ENCODE measurements at regions not wholly inside any gene's neighbourhood (a gene's known extent, or its start where the extent isn't known, plus 50 kb on each side); places are given as distances from the start of the nearest gene placed in this dataset.
"Not testable (repeated sequence)": the region's sequence is repeated elsewhere in the genome, so short reads cannot be mapped to it uniquely, and the experiment has no call there.

- TF ChIP-seq POLR2A, CTCF (IDR thresholded peaks at IDR 0.05): not testable (repeated sequence)
These were observed 117.7 kb downstream of the ENC1 start for GRCh38 chr5:74522838-74523237.

Measured in uterus (tissue), 2 donors.